Breast epithelium (tissue), 3 donors: ENCODE measurements at regions not wholly inside any gene's neighbourhood (a gene's known extent, or its start where the extent isn't known, plus 50 kb on each side); places are given as distances from the start of the nearest gene placed in this dataset.

Experiments used
- CTCF ChIP-seq, 3 donors: fragments of 450-650 bp; IDR thresholded peaks; one replicate each; pipeline ENCODE4 v1.5.1; 2016 to 2017; ENCODE audit warnings: antibody characterized with exemption in 3 of 3, mild to moderate bottlenecking in 3 of 3, moderate library complexity in 3 of 3
- POLR2A ChIP-seq: fragments of 450-650 bp; IDR thresholded peaks from one replicate; pipeline ENCODE4 v1.6.1; 2016; ENCODE audit warnings: antibody characterized with exemption, mild to moderate bottlenecking, moderate library complexity
- POLR2AphosphoS5 ChIP-seq, 3 donors: sonication (generic); formaldehyde crosslinking; IDR thresholded peaks; one replicate each; pipeline ENCODE4 v1.6.1; 2017; ENCODE audit warnings: antibody characterized with exemption in 3 of 3

GRCh38 chr5:33228149-33228548 is 212.6 kb upstream of the TARS1 start:
- TF ChIP-seq CTCF (IDR thresholded peaks at IDR 0.05) (no peak), POLR2AphosphoS5 (IDR thresholded peaks at IDR 0.05) (no peak), POLR2A (no peak)
